ENCODE measurements at regions not wholly inside any gene's neighbourhood (a gene's known extent, or its start where the extent isn't known, plus 50 kb on each side); places are given as distances from the start of the nearest gene placed in this dataset.

DNA sequence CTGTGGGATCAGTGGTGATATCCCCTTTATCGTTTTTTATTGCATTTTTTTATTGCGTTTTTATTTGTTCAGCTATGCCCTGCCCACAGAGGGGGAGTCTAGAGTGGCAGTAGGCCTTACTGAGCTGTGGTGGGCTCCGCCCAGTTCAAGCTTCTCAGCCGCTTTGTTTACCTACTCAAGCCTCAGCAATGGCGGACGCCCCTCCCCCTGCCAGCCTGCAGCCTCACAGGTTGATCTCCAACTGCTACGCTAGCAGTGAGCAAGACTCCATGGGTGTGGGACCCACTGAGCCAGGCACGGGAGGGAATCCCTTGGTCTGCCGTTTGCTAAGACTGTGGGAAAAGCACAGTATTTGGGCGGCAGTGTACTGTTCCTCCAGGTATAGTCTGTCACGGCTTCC is 500.6 kb upstream of the MCTP2 start:
- no peaks in the 10 kb centered on the region for H3K9me3 ChIP-seq
- no peak overlapping the region for H3K27ac ChIP-seq
- H3K9ac ChIP-seq (ENCODE audit: low read depth in 2 of 2, low read length in 2 of 2): no peak overlapping the region
- no peaks in the 10 kb centered on the region for H3K36me3 ChIP-seq
- no peaks in the 10 kb centered on the region for H3K4me1 ChIP-seq
- intact Hi-C loops (cut with DNase I): no loop called here
- H3K4me3 ChIP-seq: no peak overlapping the region
- TF ChIP-seq, protein P1, sequence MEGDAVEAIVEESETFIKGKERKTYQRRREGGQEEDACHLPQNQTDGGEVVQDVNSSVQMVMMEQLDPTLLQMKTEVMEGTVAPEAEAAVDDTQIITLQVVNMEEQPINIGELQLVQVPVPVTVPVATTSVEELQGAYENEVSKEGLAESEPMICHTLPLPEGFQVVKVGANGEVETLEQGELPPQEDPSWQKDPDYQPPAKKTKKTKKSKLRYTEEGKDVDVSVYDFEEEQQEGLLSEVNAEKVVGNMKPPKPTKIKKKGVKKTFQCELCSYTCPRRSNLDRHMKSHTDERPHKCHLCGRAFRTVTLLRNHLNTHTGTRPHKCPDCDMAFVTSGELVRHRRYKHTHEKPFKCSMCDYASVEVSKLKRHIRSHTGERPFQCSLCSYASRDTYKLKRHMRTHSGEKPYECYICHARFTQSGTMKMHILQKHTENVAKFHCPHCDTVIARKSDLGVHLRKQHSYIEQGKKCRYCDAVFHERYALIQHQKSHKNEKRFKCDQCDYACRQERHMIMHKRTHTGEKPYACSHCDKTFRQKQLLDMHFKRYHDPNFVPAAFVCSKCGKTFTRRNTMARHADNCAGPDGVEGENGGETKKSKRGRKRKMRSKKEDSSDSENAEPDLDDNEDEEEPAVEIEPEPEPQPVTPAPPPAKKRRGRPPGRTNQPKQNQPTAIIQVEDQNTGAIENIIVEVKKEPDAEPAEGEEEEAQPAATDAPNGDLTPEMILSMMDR (IDR thresholded peaks at IDR 0.05): no peak
- no peak for DNase-seq
- H3K27me3 ChIP-seq: no peaks in the 10 kb centered on the region

DNA sequence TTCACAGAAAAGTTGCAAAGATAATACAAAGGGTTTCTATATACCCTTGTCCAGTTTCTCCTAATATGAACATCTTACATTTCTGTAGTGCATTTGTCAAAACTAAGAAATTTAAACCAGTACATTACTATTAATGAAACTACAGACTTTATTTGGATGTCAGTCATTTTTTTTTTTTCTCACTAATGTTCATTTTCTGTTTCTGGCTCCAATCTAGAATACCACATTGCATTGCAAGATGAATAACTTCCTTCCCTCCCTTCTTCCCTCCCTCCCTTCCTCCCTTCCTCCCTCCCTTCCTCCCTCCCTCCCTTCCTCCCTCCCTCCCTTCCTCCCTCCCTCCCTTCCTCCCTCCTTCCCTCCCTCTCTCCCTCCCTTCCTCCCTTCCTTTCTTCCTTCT is 509.2 kb upstream of the MCTP2 start:
- TF ChIP-seq, protein P1 (IDR thresholded peaks at IDR 0.05): no peak
- no peak overlapping the region for H3K27ac ChIP-seq
- H3K27me3 ChIP-seq: no peaks in the 10 kb centered on the region
- H3K9me3 ChIP-seq: no peaks in the 10 kb centered on the region
- intact Hi-C loops (cut with DNase I): no loop called here
- no peak for DNase-seq
- H3K36me3 ChIP-seq: no peaks in the 10 kb centered on the region
- no peaks in the 10 kb centered on the region for H3K4me1 ChIP-seq
- H3K4me3 ChIP-seq: no peak overlapping the region
- no peak overlapping the region for H3K9ac ChIP-seq (ENCODE audit: low read depth in 2 of 2, low read length in 2 of 2)

DNA sequence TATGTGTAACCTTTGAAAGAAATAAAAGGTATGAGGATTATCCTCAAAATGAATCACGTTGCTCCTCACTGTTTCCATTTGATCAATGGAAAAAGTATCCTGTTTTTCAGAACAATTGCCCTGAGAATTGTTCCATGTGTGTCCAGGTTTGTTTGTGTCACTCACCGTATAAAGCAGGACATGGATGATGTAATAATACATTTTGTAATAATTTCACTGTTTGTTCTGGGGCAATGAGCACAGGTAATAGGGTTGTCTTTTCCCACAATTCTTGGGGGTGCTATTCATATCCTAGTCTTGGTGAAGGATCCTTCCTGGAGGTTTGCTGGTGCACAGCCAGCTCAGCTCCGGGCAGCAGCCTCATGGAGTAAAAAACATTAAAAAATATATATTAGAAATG is 510.8 kb upstream of the MCTP2 start:
- H3K4me3 ChIP-seq: no peak overlapping the region
- H3K27me3 ChIP-seq: no peaks in the 10 kb centered on the region
- no peak overlapping the region for H3K27ac ChIP-seq
- DNase-seq: no peak
- no peaks in the 10 kb centered on the region for H3K36me3 ChIP-seq
- intact Hi-C loops (cut with DNase I): no loop called here
- no peaks in the 10 kb centered on the region for H3K9me3 ChIP-seq
- H3K9ac ChIP-seq (ENCODE audit: low read depth in 2 of 2, low read length in 2 of 2): no peak overlapping the region
- TF ChIP-seq, protein P1 (IDR thresholded peaks at IDR 0.05): no peak
- no peaks in the 10 kb centered on the region for H3K4me1 ChIP-seq

DNA sequence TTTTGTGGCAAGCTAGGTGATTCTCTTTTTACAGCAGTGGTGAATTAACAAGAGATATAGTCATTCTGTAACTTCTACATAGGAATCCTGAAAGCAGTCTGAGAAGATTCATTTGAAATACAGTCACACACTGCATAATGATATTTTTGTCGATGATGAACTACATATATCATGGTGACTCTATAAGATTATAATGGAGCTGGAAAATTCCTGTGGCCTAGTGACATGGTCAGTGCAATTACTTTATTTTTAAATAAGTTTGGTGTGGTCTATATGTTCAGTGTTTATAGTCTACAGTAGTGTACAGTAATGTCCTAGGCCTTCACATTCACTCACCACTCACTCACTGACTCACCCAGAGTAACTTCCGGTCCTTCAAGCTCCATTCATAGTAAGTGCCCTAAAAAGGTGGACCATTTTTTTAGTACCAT is 511.4 kb upstream of the MCTP2 start:
- Histone ChIP-seq H3K4me3 (no peak overlapping the region), H3K9me3 (no peaks in the 10 kb centered on the region), H3K4me1 (no peaks in the 10 kb centered on the region), H3K36me3 (no peaks in the 10 kb centered on the region), H3K27me3 (no peaks in the 10 kb centered on the region), H3K27ac (no peak overlapping the region), H3K9ac (ENCODE audit: low read depth in 2 of 2, low read length in 2 of 2) (no peak overlapping the region)
- no peak for DNase-seq
- TF ChIP-seq, protein P1 (IDR thresholded peaks at IDR 0.05): no peak
- intact Hi-C loops (cut with DNase I): no loop called here

DNA sequence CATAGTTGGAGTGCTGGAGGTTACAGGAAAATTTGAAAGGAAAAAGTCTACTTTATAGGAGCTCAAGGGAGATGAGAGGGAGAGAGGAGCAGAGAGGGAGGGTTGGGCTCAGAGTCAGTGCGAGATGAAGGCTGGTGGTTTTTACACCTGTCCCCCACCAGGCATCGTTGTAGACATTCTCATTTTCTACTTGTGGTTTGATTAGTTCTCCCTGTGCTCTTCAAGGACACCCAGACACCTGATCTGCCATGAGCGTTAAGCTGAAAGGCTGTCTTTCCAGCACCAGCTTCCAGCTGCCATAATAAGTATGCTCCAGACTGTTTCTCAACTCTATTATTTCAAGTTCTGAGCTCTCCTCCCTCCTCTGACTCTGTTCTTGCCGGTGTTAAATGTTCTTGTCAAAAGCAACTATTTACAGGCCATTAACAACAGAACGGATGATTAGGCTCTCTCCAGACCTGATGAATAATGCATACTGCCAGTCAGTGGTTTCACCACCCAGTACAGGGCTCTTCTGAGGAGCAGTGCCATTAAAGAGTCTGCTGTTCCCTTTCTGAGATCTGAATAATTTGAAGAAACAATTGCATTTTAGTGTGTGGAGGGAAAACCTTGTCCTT is 514.6 kb upstream of the MCTP2 start:
- H3K9ac ChIP-seq (ENCODE audit: low read depth in 2 of 2, low read length in 2 of 2): no peak overlapping the region

More for the DNA sequence above, 514.6 kb upstream of the MCTP2 start:
- Histone ChIP-seq H3K4me3 (no peak overlapping the region), H3K27ac (no peak overlapping the region), H3K4me1 (no peaks in the 10 kb centered on the region), H3K9me3 (no peaks in the 10 kb centered on the region), H3K36me3 (no peaks in the 10 kb centered on the region), H3K27me3 (no peaks in the 10 kb centered on the region)
- TF ChIP-seq, protein P1 (IDR thresholded peaks at IDR 0.05): no peak
- intact Hi-C loops (cut with DNase I): no loop called here
- DNase-seq: no peak
